DOHH2 (cell line): ENCODE measurements at regions not wholly inside any gene's neighbourhood (a gene's known extent, or its start where the extent isn't known, plus 50 kb on each side); places are given as distances from the start of the nearest gene placed in this dataset.

Source experiments
- EZH2phosphoT487 ChIP-seq: fragments of 200-600 bp; sonication (generic); IDR thresholded peaks from 2 replicates; pipeline ENCODE4 v1.6.1; 2017; ENCODE audit warnings: borderline replicate concordance, mild to moderate bottlenecking, antibody characterized with exemption, low read length, moderate library complexity, mixed read lengths
- TF ChIP-seq, protein P1 (sequence below): fragments of 200-600 bp; sonication (generic); IDR thresholded peaks from one replicate; pipeline ENCODE4 v1.5.1; 2014; ENCODE audit warnings: antibody characterized with exemption, mild to moderate bottlenecking, low read depth, low read length; ENCODE audit not compliant: poor library complexity, severe bottlenecking

- TF ChIP-seq, protein P1, sequence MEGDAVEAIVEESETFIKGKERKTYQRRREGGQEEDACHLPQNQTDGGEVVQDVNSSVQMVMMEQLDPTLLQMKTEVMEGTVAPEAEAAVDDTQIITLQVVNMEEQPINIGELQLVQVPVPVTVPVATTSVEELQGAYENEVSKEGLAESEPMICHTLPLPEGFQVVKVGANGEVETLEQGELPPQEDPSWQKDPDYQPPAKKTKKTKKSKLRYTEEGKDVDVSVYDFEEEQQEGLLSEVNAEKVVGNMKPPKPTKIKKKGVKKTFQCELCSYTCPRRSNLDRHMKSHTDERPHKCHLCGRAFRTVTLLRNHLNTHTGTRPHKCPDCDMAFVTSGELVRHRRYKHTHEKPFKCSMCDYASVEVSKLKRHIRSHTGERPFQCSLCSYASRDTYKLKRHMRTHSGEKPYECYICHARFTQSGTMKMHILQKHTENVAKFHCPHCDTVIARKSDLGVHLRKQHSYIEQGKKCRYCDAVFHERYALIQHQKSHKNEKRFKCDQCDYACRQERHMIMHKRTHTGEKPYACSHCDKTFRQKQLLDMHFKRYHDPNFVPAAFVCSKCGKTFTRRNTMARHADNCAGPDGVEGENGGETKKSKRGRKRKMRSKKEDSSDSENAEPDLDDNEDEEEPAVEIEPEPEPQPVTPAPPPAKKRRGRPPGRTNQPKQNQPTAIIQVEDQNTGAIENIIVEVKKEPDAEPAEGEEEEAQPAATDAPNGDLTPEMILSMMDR, result no peak
- no peak for TF ChIP-seq EZH2phosphoT487
These were observed 153.5 kb upstream of the COL8A1 start for GRCh38 chr3:99484871-99485270.
